SW480 (cell line): ENCODE measurements at regions not wholly inside any gene's neighbourhood (a gene's known extent, or its start where the extent isn't known, plus 50 kb on each side); places are given as distances from the start of the nearest gene placed in this dataset.

Source experiments
- DNase-seq: peaks from one replicate; pipeline ENCODE4 v3.0.0-alpha.2; 2016; ENCODE audit warnings: low spot score

DNA sequence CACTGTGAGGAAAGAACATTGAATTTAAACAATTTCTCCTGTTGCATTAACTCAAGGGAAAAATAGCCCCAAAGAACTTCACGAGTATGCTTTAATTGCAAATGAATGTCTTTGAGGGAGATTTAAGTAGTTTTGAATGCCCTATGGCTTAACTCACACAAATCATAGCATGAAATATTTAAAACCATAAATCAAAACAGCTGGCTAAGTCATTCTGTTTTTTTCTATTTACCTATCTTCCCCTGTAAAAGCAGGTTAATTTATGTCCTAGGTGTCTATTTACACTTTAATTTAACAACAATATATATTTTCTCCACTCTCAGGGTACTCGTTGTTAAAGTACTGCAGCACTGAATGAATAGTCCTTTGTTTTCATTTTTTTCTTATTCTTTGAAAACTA, 118.8 kb upstream of the PIEZO2 start:
- DNase-seq: no peak

DNA sequence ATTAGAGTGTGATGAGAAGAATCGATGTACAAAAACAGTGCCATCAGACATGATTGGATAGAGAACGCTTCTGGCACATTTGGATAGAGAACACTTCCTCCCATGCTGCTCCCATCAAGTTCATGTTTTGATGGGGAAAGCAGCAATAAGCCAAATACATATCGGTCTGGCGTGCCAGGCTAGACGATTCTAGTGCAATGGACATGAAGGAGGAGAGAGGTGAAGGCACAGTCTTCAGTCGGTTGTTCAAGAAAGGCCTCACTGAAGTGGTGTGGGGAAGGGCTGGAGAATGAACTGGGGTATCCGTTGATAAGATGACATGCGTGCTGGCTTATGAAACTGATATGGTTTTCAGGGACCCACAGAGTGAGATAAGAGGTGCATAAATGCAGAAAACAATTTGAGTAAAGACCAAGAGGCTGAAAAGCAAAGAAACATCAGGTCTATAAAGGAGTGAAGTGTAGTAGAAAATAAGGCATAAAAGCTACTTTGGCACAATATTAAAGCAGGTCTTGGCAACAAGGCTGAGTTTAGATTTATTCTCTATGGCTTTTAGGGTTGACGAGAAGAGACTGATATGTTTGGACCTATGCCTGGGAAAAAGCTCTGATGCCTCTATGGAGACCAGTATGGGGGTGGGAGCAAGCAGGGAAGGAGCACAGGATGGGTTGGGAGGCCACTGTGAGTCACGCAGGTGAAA, 117.6 kb upstream of the PIEZO2 start:
- no peak for DNase-seq

- DNase-seq: no peak
Observed at GRCh38 chr18:11261486-11261885, 112.1 kb upstream of the PIEZO2 start.

DNA sequence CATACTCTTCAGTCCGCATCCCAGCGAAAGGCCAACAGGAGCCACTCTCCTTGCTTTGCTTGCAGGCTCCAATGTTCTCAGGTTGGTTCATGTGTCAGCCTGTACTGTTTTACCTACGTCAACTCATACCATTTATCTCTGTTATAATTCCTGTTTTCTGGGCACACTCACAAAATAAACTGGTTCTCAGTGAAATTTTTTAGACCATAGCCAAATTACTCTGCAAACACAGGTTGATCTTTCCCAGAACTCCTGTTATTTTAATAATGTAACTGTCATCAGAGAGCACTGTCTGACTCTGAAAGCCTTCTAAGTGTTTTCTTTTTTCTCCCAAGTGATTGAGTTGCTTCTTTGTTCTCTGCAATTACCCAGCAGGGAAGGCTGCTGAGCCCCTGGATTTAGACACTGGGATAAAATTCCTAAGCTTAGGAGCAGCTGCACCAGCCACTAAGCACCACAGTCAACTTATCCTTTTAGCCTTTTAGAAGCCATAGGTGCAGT, 111.6 kb upstream of the PIEZO2 start:
- no peak for DNase-seq

GRCh38 chr18:11259469-11260150, 110.2 kb upstream of the PIEZO2 start:
- DNase-seq: no peak

GRCh38 chr18:11258039-11258610, 108.8 kb upstream of the PIEZO2 start:
- no peak for DNase-seq

- no peak for DNase-seq
Observed at GRCh38 chr18:11256251-11256650, 106.9 kb upstream of the PIEZO2 start.

DNA sequence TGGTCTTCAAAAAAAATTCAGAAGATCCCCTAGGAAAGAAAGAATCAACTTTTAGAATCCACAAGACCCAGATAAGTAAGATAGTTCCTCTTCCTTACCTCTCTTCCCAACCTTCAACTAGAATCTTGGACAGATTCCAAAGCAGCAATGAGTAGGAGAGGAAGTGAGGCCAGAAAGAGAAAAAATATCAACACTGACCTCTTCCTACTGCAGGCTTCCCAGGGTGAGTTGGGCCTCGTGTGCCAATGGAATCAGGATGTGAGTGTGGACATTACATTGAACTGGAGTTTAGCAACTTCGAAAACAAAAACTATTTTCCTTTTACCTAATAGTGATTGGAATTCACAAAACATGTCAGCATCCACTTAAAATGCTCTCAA, 102.5 kb upstream of the PIEZO2 start:
- no peak for DNase-seq

DNA sequence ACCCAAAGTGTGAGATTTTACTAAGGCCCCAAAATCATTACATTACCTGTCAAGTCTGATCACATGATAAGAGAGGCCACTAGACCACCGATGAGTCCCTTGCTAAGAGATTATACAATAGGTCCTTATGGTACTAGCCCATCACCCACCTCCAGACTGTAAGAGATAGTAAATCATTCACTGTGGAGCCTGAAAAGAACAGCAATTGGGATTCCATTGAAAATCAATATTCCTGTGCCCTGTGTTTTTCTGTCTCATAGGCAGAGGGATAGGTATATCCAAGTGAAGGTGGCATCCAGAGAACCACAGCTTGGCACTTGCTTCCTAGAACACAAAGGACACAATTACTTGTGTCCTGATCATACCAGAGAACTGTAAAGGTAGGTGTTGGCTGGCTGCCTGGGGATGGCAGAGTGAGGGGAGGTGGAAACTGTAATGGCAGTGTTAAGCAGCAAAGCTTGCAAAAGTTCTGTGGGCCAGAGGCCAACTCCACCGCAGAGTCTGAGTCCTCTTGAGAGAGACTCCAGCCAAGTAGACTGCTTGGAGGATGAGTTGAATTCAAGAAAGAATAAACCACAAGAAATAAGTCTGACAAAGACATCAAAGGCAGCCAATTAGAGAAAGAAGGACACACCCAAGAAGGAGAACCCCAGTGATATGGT, 102.0 kb upstream of the PIEZO2 start:
- no peak for DNase-seq

DNA sequence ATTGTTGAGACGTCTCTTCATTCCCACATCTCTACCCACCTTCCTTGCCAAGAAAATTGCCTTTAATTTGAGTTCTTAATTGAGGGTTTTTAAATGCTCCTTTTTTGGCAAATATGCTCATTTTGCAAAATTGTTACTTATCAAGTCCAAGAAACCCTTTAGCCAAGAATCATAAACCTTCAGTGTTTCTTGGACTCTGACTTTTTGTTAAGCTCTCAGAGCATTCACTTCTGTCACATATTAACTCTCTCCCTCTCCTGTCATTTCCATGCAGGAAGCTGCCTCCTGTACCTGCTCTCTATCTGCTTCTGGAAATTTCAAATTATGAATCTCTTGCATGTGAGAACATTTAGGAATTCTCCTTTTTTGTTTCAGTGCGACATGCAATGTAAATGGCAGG, 100.0 kb upstream of the PIEZO2 start:
- DNase-seq: no peak

DNA sequence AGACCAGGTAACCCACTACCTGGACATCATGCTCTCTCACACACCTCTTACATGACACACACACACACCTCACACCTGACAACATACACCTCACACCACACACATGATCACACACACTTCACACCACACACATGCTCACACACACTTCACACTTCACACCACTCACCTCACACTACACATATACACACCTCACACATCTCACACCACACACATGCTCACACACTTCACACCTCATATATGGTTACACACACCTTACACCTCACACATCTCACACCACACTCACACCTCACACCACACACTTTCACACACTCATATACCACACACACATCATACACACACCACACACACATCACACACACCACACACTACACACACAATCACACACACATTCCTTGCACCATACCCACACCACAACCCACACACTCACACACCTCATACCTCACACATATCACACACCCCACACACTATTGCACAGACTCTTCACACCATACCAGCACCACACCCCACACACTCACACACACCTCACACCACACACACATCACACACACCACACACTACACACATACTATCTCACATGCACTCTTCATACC, 98.1 kb upstream of the PIEZO2 start:
- no peak for DNase-seq

DNA sequence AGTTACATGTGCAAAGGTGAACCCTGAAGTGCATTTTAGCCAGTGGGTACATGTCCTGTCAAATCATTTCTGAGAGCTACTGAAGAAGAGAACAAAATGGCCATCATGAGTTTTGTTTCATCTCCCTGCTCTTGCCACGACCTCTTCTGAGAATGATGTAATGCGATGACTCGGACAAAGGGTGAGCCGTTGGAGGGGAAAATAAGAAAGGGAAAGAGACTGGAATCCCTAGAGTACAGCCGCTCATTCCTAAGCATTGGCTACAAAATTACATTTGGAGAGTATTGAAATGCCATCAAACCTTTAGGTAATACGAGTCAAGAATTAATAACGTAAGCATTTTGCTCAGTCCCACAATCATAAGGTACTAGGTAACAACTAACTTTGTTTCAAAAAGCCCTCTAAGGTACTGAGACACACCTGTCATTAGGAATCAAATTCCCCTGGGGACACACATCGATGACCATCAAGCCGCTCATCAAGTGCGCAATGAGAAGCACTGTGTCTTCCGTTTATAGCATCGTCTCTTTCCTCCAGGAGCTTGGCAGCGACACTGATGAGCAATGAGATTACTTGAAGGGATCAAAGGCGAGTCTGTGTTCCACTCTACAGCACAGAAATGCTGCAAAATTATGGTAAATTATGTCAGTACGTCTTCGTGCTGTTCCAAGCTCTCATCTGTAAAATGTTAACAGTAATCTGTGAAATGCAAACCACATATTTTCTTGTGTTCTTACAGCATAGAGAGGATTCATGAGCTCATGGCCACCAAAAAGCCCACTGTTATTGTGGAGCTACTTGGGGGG, 97.3 kb upstream of the PIEZO2 start:
- no peak for DNase-seq

DNA sequence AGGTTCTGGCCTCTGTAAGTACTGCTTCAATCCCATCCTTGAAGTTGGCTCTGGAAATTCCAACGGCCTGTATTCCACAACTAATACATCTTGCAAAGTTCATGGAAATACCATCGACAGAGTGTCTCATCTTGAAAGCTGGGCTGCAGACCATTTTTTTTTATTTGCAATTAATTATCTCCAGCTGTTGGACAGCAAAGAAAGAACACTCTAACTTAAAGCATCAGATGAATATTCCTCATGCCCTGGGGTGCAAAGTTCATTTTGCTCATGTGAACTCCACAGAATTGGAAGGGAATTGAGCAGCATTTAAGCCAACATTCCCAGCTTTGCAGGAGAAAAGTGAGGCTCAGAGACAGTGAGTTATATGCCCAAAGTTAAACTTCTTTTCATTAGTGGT, 96.5 kb upstream of the PIEZO2 start:
- no peak for DNase-seq

DNA sequence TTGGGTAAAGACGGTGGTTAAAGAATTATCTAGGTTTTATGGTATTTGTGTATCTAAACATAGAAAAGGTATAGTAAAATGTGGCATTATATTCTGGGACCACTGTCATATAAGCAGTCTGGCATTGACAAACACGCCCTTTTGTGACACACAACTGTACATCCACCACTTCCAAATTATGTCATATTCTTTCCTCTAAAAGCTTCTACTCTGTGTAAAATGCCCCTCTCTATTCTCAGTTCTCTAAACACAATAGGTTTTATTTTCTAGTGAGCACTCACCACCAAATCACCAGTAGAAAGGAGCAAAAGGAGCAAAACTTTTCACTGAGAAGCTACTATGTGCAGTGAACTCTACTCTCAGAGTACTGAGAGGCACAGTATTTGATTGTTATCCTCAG, 88.1 kb upstream of the PIEZO2 start:
- no peak for DNase-seq

DNA sequence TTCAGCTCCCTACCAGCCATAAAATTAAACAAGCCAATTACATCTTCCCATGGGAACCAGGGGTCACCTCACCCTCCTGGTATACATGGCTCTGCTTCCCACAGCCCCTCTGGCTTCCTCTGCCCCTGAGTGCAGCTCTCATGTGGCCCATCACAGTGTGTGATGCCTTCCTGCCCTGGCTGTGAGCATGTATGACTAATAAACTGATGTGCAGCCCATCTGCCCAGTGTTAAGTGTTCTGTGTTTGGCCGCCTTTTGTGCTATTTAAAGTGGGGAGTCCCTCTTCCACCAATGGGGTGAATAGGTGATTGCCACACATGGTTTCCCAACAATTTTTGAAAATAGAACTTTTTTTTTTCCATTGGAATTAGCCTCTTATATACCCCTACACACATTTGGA, 87.7 kb upstream of the PIEZO2 start:
- no peak for DNase-seq

GRCh38 chr18:11224153-11224552, 74.8 kb upstream of the PIEZO2 start:
- DNase-seq: no peak

- no peak for DNase-seq
Observed at GRCh38 chr18:11219571-11219970, 70.2 kb upstream of the PIEZO2 start.

DNA sequence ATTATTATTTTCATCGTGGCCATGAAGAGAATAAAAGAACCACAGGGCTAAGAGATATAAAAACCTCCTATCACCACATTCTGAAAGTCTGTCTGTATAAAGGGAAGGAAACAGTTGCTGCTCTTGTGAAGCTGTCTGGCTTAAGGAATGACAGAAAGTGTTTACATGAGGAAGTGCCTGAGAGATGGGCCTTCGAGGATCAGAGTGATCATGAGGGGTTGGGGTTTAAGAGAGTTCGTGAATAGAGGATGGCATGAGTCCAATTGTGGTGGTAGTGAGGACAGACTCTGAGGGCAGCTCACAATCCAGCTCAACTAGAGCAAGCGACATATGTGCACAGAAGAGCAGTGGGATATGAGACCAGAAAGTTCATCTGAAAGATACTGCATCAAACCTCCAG, 65.8 kb upstream of the PIEZO2 start:
- DNase-seq: no peak

DNA sequence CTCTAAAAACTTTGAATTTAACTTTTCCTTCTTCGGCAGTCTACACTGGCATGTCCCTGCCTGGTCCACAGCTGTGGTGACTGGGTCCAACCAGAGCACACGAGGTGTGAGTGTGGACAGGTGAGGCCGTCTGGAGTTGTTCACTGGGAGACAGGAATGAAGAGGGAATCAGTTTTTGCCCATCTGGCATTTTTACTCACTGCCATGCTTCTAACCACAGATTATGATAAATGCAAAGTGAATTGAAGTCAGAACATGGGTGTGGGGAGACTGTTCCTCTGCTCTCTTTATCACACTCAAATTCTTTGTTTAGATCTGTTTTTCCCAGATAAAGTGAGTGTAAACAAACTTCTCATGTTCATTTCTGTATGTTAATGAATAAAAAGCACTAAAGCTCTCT, 54.7 kb upstream of the PIEZO2 start:
- no peak for DNase-seq

DNA sequence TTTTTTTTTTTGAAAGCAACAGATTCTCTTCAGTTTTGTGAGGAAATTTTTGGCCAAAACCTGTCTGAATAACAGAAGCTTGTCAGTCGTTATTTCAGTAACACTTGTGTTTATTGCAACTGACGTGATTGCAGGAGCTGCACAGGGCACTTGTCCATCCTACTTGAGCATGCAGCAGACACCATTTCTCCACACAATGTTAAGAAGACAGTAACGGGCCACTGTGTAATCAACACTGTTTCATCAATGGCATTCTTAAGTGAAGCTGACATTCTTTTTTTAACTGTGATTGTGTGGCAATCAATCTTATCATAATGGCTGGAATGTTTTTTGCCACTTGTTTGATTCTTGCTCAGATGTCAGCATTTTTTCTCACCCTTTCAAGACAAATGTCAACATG, 50.1 kb upstream of the PIEZO2 start:
- no peak for DNase-seq
